22Rv1 (cell line): ENCODE measurements at regions not wholly inside any gene's neighbourhood (a gene's known extent, or its start where the extent isn't known, plus 50 kb on each side); places are given as distances from the start of the nearest gene placed in this dataset.

Experiments used
- ZFX ChIP-seq: fragments of 450-650 bp; IDR thresholded peaks from 2 replicates; pipeline ENCODE4 v1.6.1; 2017; ENCODE audit warnings: antibody characterized with exemption, borderline replicate concordance
- TF ChIP-seq, protein P1 (sequence below): fragments of 450-650 bp; IDR thresholded peaks from 2 replicates; pipeline ENCODE4 v1.5.1; 2017; ENCODE audit warnings: mild to moderate bottlenecking

DNA sequence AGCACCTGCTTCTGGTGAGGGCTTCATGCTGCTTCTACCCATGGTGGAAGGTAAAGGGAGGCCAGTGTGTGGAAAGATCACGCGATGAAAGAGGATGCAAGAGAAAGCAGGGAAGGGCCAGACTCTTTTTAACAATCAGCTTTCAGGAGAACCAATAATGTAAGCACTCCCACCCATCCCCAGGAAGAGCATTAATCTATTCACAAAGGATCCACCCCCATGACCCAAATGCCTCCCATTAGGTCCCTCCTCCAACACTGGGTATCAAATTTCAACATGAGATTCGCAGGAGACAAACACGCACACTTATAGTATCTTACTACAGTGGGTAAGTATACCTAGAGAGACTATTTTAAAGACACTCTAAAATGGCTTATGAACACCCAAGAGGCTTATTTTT, 80.5 kb upstream of the TMCC3 start:
- TF ChIP-seq, protein P1, sequence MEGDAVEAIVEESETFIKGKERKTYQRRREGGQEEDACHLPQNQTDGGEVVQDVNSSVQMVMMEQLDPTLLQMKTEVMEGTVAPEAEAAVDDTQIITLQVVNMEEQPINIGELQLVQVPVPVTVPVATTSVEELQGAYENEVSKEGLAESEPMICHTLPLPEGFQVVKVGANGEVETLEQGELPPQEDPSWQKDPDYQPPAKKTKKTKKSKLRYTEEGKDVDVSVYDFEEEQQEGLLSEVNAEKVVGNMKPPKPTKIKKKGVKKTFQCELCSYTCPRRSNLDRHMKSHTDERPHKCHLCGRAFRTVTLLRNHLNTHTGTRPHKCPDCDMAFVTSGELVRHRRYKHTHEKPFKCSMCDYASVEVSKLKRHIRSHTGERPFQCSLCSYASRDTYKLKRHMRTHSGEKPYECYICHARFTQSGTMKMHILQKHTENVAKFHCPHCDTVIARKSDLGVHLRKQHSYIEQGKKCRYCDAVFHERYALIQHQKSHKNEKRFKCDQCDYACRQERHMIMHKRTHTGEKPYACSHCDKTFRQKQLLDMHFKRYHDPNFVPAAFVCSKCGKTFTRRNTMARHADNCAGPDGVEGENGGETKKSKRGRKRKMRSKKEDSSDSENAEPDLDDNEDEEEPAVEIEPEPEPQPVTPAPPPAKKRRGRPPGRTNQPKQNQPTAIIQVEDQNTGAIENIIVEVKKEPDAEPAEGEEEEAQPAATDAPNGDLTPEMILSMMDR: no peak
- TF ChIP-seq ZFX: no peak
